GM23338 (cell line): ENCODE measurements at regions not wholly inside any gene's neighbourhood (a gene's known extent, or its start where the extent isn't known, plus 50 kb on each side); places are given as distances from the start of the nearest gene placed in this dataset.

Experiments
- ATAC-seq: fragments of 200-7000 bp; cut with Tn5 transposase; 3 replicates; pipeline ENCODE4 v1.9.1; 2020
- DNase-seq: peaks from one replicate; pipeline ENCODE4 v3.0.0-alpha.2; 2015; ENCODE audit warnings: low spot score
- H2AFZ ChIP-seq: fragments of 200-600 bp; sonication (generic); 2 replicates; pipeline ENCODE4 v1.8.0; 2016; ENCODE audit warnings: antibody characterized with exemption, mild to moderate bottlenecking, moderate library complexity
- H3F3A ChIP-seq: fragments of 200-600 bp; sonication (generic); replicated peaks from 2 replicates; pipeline ENCODE4 v1.8.0; 2017; ENCODE audit warnings: antibody characterized with exemption, mixed run types, low read depth
- H3K27ac ChIP-seq: fragments of 200-600 bp; sonication (generic); 2 replicates; pipeline ENCODE4 v1.6.1; 2016; ENCODE audit warnings: low read depth
- H3K27me3 ChIP-seq: fragments of 200-600 bp; sonication (generic); 2 replicates; pipeline ENCODE4 v1.8.0; 2016; ENCODE audit warnings: mild to moderate bottlenecking, mixed run types, moderate library complexity; ENCODE audit not compliant: insufficient read depth
- H3K36me3 ChIP-seq: fragments of 200-600 bp; sonication (generic); 2 replicates; pipeline ENCODE4 v1.8.0; 2016; ENCODE audit warnings: mild to moderate bottlenecking; ENCODE audit not compliant: insufficient read depth
- H3K4me1 ChIP-seq: fragments of 200-600 bp; sonication (generic); 2 replicates; pipeline ENCODE4 v1.8.0; 2016; ENCODE audit warnings: mild to moderate bottlenecking, moderate library complexity; ENCODE audit not compliant: insufficient read depth
- H3K4me2 ChIP-seq: fragments of 200-600 bp; sonication (generic); 2 replicates; pipeline ENCODE4 v1.7.1; 2017; ENCODE audit warnings: mixed run types
- H3K4me3 ChIP-seq: fragments of 200-600 bp; sonication (generic); 2 replicates; pipeline ENCODE4 v1.6.1; 2016; ENCODE audit warnings: mixed run types
- H3K79me2 ChIP-seq: fragments of 200-600 bp; sonication (generic); replicated peaks from 2 replicates; pipeline ENCODE4 v1.8.0; 2017; ENCODE audit warnings: mild to moderate bottlenecking; ENCODE audit not compliant: insufficient read depth
- H3K9me2 ChIP-seq: fragments of 200-600 bp; sonication (generic); 2 replicates; pipeline ENCODE4 v1.8.0; 2017; ENCODE audit not compliant: insufficient read depth
- H4K20me1 ChIP-seq: fragments of 200-600 bp; sonication (generic); replicated peaks from 2 replicates; pipeline ENCODE4 v1.8.0; 2017; ENCODE audit warnings: mild to moderate bottlenecking; ENCODE audit not compliant: insufficient read depth
- H3K27ac Mint-ChIP-seq: 2 replicates; pipeline ENCODE4 v1.8.0; 2020; ENCODE audit warnings: inconsistent platforms, mild to moderate bottlenecking, moderate library complexity, mixed read lengths
- H3K27me3 Mint-ChIP-seq: 3 replicates; pipeline ENCODE4 v1.8.0; 2022; ENCODE audit warnings: low read depth, mild to moderate bottlenecking, moderate library complexity, mixed read lengths, inconsistent platforms; ENCODE audit not compliant: insufficient read depth, poor library complexity
- H3K36me3 Mint-ChIP-seq: 3 replicates; pipeline ENCODE4 v1.8.0; 2021; ENCODE audit warnings: low read depth, mild to moderate bottlenecking, inconsistent platforms, moderate library complexity, mixed read lengths
- H3K4me1 Mint-ChIP-seq: 3 replicates; pipeline ENCODE4 v1.8.0; 2020; ENCODE audit warnings: mild to moderate bottlenecking, inconsistent platforms, mixed read lengths
- H3K4me3 Mint-ChIP-seq: 3 replicates; pipeline ENCODE4 v1.8.0; 2021; ENCODE audit warnings: moderate library complexity, mild to moderate bottlenecking, inconsistent platforms, mixed read lengths
- H3K9me3 Mint-ChIP-seq: 3 replicates; pipeline ENCODE4 v1.8.0; 2020; ENCODE audit warnings: moderate library complexity, mild to moderate bottlenecking, inconsistent platforms, mixed read lengths
- CREB1 ChIP-seq: fragments of 250-450 bp; sonication (Bioruptor Pico); IDR thresholded peaks from 2 replicates; pipeline ENCODE4 v1.5.0; 2020; ENCODE audit warnings: low read depth, mild to moderate bottlenecking, moderate library complexity
- EZH2 ChIP-seq: fragments of 200-600 bp; sonication (generic); IDR thresholded peaks from one replicate; pipeline ENCODE4 v1.8.0; 2017; ENCODE audit warnings: antibody characterized with exemption, mild to moderate bottlenecking, low read depth; ENCODE audit not compliant: unreplicated experiment
- EZH2phosphoT487 ChIP-seq: fragments of 200-600 bp; sonication (generic); IDR thresholded peaks from one replicate; pipeline ENCODE4 v1.8.1; 2018; ENCODE audit warnings: antibody characterized with exemption; ENCODE audit not compliant: unreplicated experiment
- JUNB ChIP-seq: IDR thresholded peaks from one replicate; pipeline ENCODE4 v1.6.1; 2016; ENCODE audit warnings: antibody characterized with exemption; ENCODE audit not compliant: unreplicated experiment
- NANOG ChIP-seq: IDR thresholded peaks from 2 replicates; pipeline ENCODE4 v1.6.1; 2016; ENCODE audit warnings: antibody characterized with exemption, borderline replicate concordance
- POLR2AphosphoS5 ChIP-seq: IDR thresholded peaks from 2 replicates; pipeline ENCODE4 v1.6.1; 2016; ENCODE audit warnings: antibody characterized with exemption, low read depth
- STAT1 ChIP-seq: IDR thresholded peaks from one replicate; pipeline ENCODE4 v1.6.1; 2016; ENCODE audit warnings: antibody characterized with exemption; ENCODE audit not compliant: unreplicated experiment
- ZNF114 ChIP-seq: fragments of 250-450 bp; sonication (Bioruptor Pico); IDR thresholded peaks from 2 replicates; pipeline ENCODE4 v1.5.0; 2020; ENCODE audit warnings: mild to moderate bottlenecking, moderate library complexity
- ZNF331 ChIP-seq: fragments of 250-450 bp; sonication (Bioruptor Pico); IDR thresholded peaks from 2 replicates; pipeline ENCODE4 v1.5.0; 2020; ENCODE audit warnings: low read depth, mild to moderate bottlenecking, moderate library complexity
- TF ChIP-seq, protein P1 (sequence below): fragments of 250-450 bp; sonication (Bioruptor Pico); IDR thresholded peaks from 2 replicates; pipeline ENCODE4 v1.5.0; 2020; ENCODE audit warnings: mild to moderate bottlenecking, moderate library complexity
- TF ChIP-seq, protein P2 (sequence below): IDR thresholded peaks from one replicate; pipeline ENCODE4 v1.6.1; 2018; ENCODE audit warnings: antibody characterized with exemption; ENCODE audit not compliant: unreplicated experiment
- TF ChIP-seq, protein P3 (sequence below), 2 experiments: fragments of 200-600 bp in 1 of 2; sonication (generic) in 1 of 2; conservative IDR thresholded peaks; 2 replicates each; pipeline versions ENCODE4 v1.5.1 to v1.6.1; 2016 to 2017; ENCODE audit warnings: antibody characterized with exemption in 2 of 2, low read depth in 2 of 2, mild to moderate bottlenecking in 2 of 2, moderate library complexity in 1 of 2

DNA sequence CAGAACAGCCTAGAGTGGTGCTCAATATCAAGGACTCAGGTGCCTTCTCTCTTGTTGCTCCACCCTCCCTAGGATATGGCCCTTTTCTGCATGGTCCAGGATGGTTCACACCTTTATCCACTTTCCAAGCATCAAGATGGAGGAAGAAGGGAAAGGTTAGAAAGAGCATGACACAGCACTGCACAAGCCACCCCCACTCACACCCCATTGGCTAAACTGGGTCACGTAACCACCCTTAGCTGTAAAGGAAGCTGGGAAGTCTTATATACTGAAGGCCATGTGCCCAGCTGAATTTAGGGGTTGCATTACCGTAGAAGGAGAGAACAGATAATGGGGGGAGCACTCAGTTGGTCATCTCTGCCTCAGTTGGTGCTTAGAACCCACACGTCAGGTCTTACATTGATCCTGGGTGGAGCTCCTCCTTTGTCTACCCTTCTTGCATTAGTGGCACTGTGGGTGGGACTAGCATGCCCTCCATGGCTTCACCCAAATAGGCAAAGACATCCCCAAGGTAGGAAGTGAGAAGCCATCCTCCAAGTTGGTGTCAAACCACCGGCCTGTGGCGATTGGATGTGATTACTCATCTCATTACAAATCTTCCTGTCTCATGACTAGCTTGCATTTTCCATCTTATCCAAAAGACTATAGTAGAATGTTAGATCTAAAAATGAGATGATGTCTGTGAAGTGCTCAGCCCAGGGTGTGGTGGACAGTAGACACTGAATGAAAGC is 248.5 kb downstream of the HAUS1 start (continued):
- TF ChIP-seq, protein P1, sequence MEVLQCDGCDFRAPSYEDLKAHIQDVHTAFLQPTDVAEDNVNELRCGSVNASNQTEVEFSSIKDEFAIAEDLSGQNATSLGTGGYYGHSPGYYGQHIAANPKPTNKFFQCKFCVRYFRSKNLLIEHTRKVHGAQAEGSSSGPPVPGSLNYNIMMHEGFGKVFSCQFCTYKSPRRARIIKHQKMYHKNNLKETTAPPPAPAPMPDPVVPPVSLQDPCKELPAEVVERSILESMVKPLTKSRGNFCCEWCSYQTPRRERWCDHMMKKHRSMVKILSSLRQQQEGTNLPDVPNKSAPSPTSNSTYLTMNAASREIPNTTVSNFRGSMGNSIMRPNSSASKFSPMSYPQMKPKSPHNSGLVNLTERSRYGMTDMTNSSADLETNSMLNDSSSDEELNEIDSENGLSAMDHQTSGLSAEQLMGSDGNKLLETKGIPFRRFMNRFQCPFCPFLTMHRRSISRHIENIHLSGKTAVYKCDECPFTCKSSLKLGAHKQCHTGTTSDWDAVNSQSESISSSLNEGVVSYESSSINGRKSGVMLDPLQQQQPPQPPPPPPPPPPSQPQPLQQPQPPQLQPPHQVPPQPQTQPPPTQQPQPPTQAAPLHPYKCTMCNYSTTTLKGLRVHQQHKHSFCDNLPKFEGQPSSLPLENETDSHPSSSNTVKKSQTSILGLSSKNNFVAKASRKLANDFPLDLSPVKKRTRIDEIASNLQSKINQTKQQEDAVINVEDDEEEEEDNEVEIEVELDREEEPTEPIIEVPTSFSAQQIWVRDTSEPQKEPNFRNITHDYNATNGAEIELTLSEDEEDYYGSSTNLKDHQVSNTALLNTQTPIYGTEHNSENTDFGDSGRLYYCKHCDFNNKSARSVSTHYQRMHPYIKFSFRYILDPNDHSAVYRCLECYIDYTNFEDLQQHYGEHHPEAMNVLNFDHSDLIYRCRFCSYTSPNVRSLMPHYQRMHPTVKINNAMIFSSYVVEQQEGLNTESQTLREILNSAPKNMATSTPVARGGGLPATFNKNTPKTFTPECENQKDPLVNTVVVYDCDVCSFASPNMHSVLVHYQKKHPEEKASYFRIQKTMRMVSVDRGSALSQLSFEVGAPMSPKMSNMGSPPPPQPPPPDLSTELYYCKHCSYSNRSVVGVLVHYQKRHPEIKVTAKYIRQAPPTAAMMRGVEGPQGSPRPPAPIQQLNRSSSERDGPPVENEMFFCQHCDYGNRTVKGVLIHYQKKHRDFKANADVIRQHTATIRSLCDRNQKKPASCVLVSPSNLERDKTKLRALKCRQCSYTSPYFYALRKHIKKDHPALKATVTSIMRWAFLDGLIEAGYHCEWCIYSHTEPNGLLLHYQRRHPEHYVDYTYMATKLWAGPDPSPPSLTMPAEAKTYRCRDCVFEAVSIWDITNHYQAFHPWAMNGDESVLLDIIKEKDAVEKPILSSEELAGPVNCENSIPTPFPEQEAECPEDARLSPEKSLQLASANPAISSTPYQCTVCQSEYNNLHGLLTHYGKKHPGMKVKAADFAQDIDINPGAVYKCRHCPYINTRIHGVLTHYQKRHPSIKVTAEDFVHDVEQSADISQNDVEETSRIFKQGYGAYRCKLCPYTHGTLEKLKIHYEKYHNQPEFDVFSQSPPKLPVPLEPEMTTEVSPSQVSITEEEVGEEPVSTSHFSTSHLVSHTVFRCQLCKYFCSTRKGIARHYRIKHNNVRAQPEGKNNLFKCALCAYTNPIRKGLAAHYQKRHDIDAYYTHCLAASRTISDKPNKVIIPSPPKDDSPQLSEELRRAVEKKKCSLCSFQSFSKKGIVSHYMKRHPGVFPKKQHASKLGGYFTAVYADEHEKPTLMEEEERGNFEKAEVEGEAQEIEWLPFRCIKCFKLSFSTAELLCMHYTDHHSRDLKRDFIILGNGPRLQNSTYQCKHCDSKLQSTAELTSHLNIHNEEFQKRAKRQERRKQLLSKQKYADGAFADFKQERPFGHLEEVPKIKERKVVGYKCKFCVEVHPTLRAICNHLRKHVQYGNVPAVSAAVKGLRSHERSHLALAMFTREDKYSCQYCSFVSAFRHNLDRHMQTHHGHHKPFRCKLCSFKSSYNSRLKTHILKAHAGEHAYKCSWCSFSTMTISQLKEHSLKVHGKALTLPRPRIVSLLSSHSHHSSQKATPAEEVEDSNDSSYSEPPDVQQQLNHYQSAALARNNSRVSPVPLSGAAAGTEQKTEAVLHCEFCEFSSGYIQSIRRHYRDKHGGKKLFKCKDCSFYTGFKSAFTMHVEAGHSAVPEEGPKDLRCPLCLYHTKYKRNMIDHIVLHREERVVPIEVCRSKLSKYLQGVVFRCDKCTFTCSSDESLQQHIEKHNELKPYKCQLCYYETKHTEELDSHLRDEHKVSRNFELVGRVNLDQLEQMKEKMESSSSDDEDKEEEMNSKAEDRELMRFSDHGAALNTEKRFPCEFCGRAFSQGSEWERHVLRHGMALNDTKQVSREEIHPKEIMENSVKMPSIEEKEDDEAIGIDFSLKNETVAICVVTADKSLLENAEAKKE: no peak
- TF ChIP-seq ZNF114 (CRISPR knock-in tag) (no peak), CREB1 (CRISPR knock-in tag) (no peak), STAT1 (no peak), POLR2AphosphoS5 (no peak)

DNA sequence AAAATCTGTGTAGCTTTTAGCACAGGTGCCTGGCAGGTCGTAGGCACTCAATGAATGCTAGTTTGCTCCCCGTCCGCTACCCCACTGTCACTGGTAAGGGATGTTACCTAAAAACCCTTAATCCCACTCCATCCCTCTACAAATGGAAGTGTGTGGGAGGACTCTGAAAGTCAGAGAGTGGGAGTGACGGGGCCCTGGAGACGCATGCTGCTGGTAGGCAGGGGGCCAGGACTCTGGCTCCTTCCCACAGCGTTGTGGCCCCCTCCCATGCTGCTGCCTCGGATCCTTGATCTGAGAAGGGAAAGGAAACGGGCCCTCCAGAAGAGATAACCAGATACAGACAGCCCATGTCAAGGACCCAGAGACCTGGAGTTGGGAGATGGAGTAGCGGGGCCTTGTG is 249.3 kb downstream of the HAUS1 start:
- H3K36me3 ChIP-seq: no peaks in the 10 kb centered on the region
- no peaks in the 10 kb centered on the region for H3K27me3 ChIP-seq
- H4K20me1 ChIP-seq: no peaks in the 10 kb centered on the region; the same call in 1 of the 2 replicates
- no peaks in the 10 kb centered on the region for H3K9me2 ChIP-seq
- Mint-ChIP-seq H3K36me3 (peaks cover 4% of the 10 kb centered on the region; the same call in 1 of the 3 replicates), H3K4me3 (no peak overlapping the region), H3K27ac (no peak overlapping the region), H3K4me1 (peaks cover 3% of the 10 kb centered on the region; the same call in 2 of the 3 replicates), H3K27me3 (peaks cover 5% of the 10 kb centered on the region), H3K9me3 (no peaks in the 10 kb centered on the region)
- no peak overlapping the region for H3K4me3 ChIP-seq
- H3K27ac ChIP-seq: no peak overlapping the region
- ATAC-seq: no peak
- no peaks in the 10 kb centered on the region for H3F3A ChIP-seq
- no peak overlapping the region for H2AFZ ChIP-seq
- DNase-seq: no peak
- H3K4me2 ChIP-seq: no peak overlapping the region
- H3K4me1 ChIP-seq: no peaks in the 10 kb centered on the region
- H3K79me2 ChIP-seq: no peaks in the 10 kb centered on the region
- no peak for TF ChIP-seq EZH2
- no peak for TF ChIP-seq NANOG
- no peak for TF ChIP-seq EZH2phosphoT487
- TF ChIP-seq, protein P2, sequence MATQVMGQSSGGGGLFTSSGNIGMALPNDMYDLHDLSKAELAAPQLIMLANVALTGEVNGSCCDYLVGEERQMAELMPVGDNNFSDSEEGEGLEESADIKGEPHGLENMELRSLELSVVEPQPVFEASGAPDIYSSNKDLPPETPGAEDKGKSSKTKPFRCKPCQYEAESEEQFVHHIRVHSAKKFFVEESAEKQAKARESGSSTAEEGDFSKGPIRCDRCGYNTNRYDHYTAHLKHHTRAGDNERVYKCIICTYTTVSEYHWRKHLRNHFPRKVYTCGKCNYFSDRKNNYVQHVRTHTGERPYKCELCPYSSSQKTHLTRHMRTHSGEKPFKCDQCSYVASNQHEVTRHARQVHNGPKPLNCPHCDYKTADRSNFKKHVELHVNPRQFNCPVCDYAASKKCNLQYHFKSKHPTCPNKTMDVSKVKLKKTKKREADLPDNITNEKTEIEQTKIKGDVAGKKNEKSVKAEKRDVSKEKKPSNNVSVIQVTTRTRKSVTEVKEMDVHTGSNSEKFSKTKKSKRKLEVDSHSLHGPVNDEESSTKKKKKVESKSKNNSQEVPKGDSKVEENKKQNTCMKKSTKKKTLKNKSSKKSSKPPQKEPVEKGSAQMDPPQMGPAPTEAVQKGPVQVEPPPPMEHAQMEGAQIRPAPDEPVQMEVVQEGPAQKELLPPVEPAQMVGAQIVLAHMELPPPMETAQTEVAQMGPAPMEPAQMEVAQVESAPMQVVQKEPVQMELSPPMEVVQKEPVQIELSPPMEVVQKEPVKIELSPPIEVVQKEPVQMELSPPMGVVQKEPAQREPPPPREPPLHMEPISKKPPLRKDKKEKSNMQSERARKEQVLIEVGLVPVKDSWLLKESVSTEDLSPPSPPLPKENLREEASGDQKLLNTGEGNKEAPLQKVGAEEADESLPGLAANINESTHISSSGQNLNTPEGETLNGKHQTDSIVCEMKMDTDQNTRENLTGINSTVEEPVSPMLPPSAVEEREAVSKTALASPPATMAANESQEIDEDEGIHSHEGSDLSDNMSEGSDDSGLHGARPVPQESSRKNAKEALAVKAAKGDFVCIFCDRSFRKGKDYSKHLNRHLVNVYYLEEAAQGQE: no peak
- TF ChIP-seq ZNF331 (CRISPR knock-in tag): no peak
- no peak for TF ChIP-seq ZNF114 (CRISPR knock-in tag)
- TF ChIP-seq, protein P3, sequence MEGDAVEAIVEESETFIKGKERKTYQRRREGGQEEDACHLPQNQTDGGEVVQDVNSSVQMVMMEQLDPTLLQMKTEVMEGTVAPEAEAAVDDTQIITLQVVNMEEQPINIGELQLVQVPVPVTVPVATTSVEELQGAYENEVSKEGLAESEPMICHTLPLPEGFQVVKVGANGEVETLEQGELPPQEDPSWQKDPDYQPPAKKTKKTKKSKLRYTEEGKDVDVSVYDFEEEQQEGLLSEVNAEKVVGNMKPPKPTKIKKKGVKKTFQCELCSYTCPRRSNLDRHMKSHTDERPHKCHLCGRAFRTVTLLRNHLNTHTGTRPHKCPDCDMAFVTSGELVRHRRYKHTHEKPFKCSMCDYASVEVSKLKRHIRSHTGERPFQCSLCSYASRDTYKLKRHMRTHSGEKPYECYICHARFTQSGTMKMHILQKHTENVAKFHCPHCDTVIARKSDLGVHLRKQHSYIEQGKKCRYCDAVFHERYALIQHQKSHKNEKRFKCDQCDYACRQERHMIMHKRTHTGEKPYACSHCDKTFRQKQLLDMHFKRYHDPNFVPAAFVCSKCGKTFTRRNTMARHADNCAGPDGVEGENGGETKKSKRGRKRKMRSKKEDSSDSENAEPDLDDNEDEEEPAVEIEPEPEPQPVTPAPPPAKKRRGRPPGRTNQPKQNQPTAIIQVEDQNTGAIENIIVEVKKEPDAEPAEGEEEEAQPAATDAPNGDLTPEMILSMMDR (conservative IDR thresholded peaks at IDR 0.05; ENCODE audit: low read depth in 2 of 2): no peak
- TF ChIP-seq CREB1 (CRISPR knock-in tag): no peak
- no peak for TF ChIP-seq JUNB
- TF ChIP-seq POLR2AphosphoS5: no peak
- no peak for TF ChIP-seq STAT1
